A673 (cell line): ENCODE measurements at regions not wholly inside any gene's neighbourhood (a gene's known extent, or its start where the extent isn't known, plus 50 kb on each side); places are given as distances from the start of the nearest gene placed in this dataset.
"Not testable (repeated sequence)": the region's sequence is repeated elsewhere in the genome, so short reads cannot be mapped to it uniquely, and the experiment has no call there.

Experiments
- BruUV-seq: library from RNA; stranded (reverse); fragments of 400-500 nt; replicated peaks from 2 replicates; lab custom pipeline; 2021; lab: Mats Ljungman, UMichigan
- CTCF ChIA-PET: fragments of 300-600 bp; sonication (Branson Sonifier 250); formaldehyde crosslinking; loops from one replicate; lab custom pipeline; 2022; ENCODE audit warnings: antibody characterized with exemption; lab: Charles Lee
- POLR2A ChIA-PET: fragments of 300-600 bp; sonication (Branson Sonifier 250); formaldehyde crosslinking; loops from one replicate; lab custom pipeline; 2022; ENCODE audit warnings: antibody characterized with exemption; ENCODE audit not compliant: low non-redundant PET; lab: Charles Lee
- DNase-seq: peaks from one replicate; pipeline ENCODE4 v3.0.0-alpha.2; 2015; ENCODE audit warnings: low spot score
- H3K27ac ChIP-seq: fragments of 200-600 bp; sonication (generic); 2 replicates; pipeline ENCODE4 v1.5.1; 2016; ENCODE audit warnings: mixed run types, low read depth, mild to moderate bottlenecking, mixed read lengths, antibody characterized with exemption, low read length; ENCODE audit not compliant: poor library complexity, severe bottlenecking
- H3K27me3 ChIP-seq: fragments of 200-600 bp; sonication (generic); replicated peaks from 2 replicates; pipeline ENCODE4 v1.6.1; 2017; ENCODE audit warnings: mixed run types, low read depth, mild to moderate bottlenecking, mixed read lengths, antibody characterized with exemption, low read length; ENCODE audit not compliant: insufficient read depth, poor library complexity
- H3K36me3 ChIP-seq: fragments of 200-600 bp; sonication (generic); 2 replicates; pipeline ENCODE4 v1.6.1; 2016; ENCODE audit warnings: mixed run types, mild to moderate bottlenecking, mixed read lengths, antibody characterized with exemption, low read length; ENCODE audit not compliant: insufficient read depth, poor library complexity, severe bottlenecking
- H3K4me1 ChIP-seq: fragments of 200-600 bp; sonication (generic); 2 replicates; pipeline ENCODE4 v1.6.1; 2017; ENCODE audit warnings: mixed run types, mild to moderate bottlenecking, mixed read lengths, antibody characterized with exemption, low read length; ENCODE audit not compliant: insufficient read depth, poor library complexity, severe bottlenecking
- H3K4me3 ChIP-seq: fragments of 200-600 bp; sonication (generic); 2 replicates; pipeline ENCODE4 v1.5.1; 2016; ENCODE audit warnings: low read depth, mixed run types, mild to moderate bottlenecking, mixed read lengths, low read length; ENCODE audit not compliant: poor library complexity, severe bottlenecking
- H3K9me3 ChIP-seq: fragments of 200-600 bp; sonication (generic); 2 replicates; pipeline ENCODE4 v1.6.1; 2016; ENCODE audit warnings: mixed run types, low read depth, mild to moderate bottlenecking, mixed read lengths, antibody characterized with exemption, low read length; ENCODE audit not compliant: poor library complexity, severe bottlenecking
- EZH2 ChIP-seq: fragments of 200-600 bp; sonication (generic); IDR thresholded peaks from 2 replicates; pipeline ENCODE4 v1.6.1; 2017; ENCODE audit warnings: borderline replicate concordance, low read depth, mild to moderate bottlenecking, mixed read lengths, antibody characterized with exemption, low read length; ENCODE audit not compliant: poor library complexity, severe bottlenecking
- intact Hi-C: fragments of 100-400 bp; cut with micrococcal nuclease; formaldehyde crosslinking; loops from one replicate; pipeline ENCODE4 v1.10.0; 2022; ENCODE audit not compliant: unreplicated experiment
- TF ChIP-seq, protein P1 (sequence below): fragments of 300-800, 200-600 bp; sonication (generic); conservative IDR thresholded peaks from 2 replicates; pipeline ENCODE4 v1.5.1; 2017; ENCODE audit warnings: low read depth, mild to moderate bottlenecking, antibody characterized with exemption, low read length, moderate library complexity, mixed read lengths

DNA sequence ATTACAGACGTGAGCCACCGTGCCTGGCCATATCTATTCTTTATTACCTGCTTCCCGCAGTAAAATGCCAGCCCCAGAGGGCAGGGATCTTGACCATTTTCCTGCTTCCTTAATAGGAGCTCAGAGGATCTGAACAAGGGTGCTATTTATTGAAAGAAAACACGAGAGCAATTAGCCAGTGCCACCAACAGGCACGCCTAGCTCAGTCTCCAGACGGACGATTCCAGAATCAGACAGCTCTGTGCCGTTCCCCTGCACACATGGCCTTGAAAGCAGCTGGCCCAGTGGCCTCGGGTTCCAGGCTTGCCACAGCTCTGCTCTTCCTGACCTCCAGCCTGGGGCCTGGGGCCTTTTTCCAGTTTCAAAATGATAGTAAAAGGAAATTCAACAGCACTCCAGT, 135.2 kb upstream of the RFLNA start:
- no peak overlapping the region for H3K4me3 ChIP-seq
- no peaks in the 10 kb centered on the region for H3K27me3 ChIP-seq
- H3K36me3 ChIP-seq = no peaks in the 10 kb centered on the region
- ChIA-PET CTCF (no interaction called here), POLR2A (no interaction called here)
- TF ChIP-seq EZH2 = no peak
- TF ChIP-seq, protein P1, sequence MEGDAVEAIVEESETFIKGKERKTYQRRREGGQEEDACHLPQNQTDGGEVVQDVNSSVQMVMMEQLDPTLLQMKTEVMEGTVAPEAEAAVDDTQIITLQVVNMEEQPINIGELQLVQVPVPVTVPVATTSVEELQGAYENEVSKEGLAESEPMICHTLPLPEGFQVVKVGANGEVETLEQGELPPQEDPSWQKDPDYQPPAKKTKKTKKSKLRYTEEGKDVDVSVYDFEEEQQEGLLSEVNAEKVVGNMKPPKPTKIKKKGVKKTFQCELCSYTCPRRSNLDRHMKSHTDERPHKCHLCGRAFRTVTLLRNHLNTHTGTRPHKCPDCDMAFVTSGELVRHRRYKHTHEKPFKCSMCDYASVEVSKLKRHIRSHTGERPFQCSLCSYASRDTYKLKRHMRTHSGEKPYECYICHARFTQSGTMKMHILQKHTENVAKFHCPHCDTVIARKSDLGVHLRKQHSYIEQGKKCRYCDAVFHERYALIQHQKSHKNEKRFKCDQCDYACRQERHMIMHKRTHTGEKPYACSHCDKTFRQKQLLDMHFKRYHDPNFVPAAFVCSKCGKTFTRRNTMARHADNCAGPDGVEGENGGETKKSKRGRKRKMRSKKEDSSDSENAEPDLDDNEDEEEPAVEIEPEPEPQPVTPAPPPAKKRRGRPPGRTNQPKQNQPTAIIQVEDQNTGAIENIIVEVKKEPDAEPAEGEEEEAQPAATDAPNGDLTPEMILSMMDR = no peak
- DNase-seq = no peak
- no peaks in the 10 kb centered on the region for H3K9me3 ChIP-seq
- intact Hi-C loops = no loop called here
- H3K4me1 ChIP-seq = no peaks in the 10 kb centered on the region
- BruUV-seq = no TSS peak
- no peak overlapping the region for H3K27ac ChIP-seq

GRCh38 chr12:124160097-124160756, 134.7 kb upstream of the RFLNA start:
- intact Hi-C loops = no loop called here
- no peak for DNase-seq
- Histone ChIP-seq H3K4me3 (no peak overlapping the region), H3K9me3 (no peaks in the 10 kb centered on the region), H3K27me3 (no peaks in the 10 kb centered on the region), H3K27ac (no peak overlapping the region), H3K4me1 (no peaks in the 10 kb centered on the region), H3K36me3 (no peaks in the 10 kb centered on the region)
- TF ChIP-seq, protein P1 = no peak
- no peak for TF ChIP-seq EZH2
- CTCF ChIA-PET = no interaction called here
- POLR2A ChIA-PET = no interaction called here
- BruUV-seq = no TSS peak

DNA sequence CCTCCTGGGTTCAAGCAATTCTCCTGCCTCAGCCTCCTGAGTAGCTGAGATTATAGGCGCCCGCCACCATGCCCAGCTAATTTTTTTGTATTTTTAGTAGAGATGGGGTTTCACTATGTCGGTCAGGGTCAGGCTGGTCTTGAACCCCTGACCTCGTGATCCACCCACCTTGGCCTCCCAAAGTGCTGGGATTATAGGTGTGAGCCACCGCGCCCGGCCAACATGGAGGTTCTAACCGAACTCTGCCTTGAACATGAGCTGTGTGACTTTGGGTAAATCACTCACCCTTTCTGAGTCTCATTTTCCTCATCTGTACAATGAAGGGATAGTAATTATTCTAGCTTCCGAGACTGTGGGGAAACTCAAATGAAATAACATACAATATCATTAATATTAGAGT, 133.5 kb upstream of the RFLNA start:
- H3K4me1 ChIP-seq, intact Hi-C loops, H3K4me3 ChIP-seq, H3K9me3 ChIP-seq, H3K36me3 ChIP-seq, CTCF ChIA-PET, BruUV-seq, H3K27ac ChIP-seq, DNase-seq, H3K27me3 ChIP-seq: not testable (repeated sequence)
- POLR2A ChIA-PET = interaction anchor here (0.6 kb wide), 1 partner anchor 38 kb away, joined by 3 read pairs; no protein-coding TSS in a partner anchor
